Right cardiac atrium (tissue), 5 donors: ENCODE measurements at regions not wholly inside any gene's neighbourhood (a gene's known extent, or its start where the extent isn't known, plus 50 kb on each side); places are given as distances from the start of the nearest gene placed in this dataset.

ENCODE experiments used
- ATAC-seq, 2 donors: fragments of 200-7000 bp; cut with Tn5 transposase; one replicate each; pipeline versions ENCODE4 v1.8.0 to v1.9.1; 2020; ENCODE audit warnings: moderate library complexity in 2 of 2, mild to moderate bottlenecking in 1 of 2
- DNase-seq, 3 donors: peaks; one replicate each; pipeline ENCODE4 v3.0.0-alpha.2; 2020
- H3K27ac ChIP-seq: one replicate; pipeline ENCODE4 v1.5.1; 2013; ENCODE audit warnings: mild to moderate bottlenecking, low read length, control low read depth, moderate library complexity
- H3K27me3 ChIP-seq: one replicate; pipeline ENCODE4 v1.6.1; 2013; ENCODE audit not compliant: control insufficient read depth, insufficient read depth
- H3K4me1 ChIP-seq: one replicate; pipeline ENCODE4 v1.6.1; 2013; ENCODE audit warnings: low read length; ENCODE audit not compliant: control insufficient read depth, insufficient read depth
- H3K4me3 ChIP-seq: one replicate; pipeline ENCODE4 v1.5.1; 2013; ENCODE audit warnings: low read length, control low read depth
- H3K9me3 ChIP-seq: one replicate; pipeline ENCODE4 v1.6.1; 2013; ENCODE audit warnings: low read length; ENCODE audit not compliant: control insufficient read depth
- WGBS: extraction: QIAGEN DNeasy Blood & Tissue Kit; methylation state at CpG from one replicate; pipeline ENCODE4 v1.1.7; 2013; 5-methylcytosine and 5-hydroxymethylcytosine counted together
- intact Hi-C, 4 donors: fragments of 100-400 bp; cut with DNase I; formaldehyde crosslinking; loops; one replicate each; pipeline versions ENCODE4 v1.11.0 to v1.14.0; 2022 to 2023
- donor health status: healthy with polysubstance abuse.
- donor health status: DM: no; HTN: yes; CAD: no.
- donor health status: DM: no; HTN: no; CAD: no.
- donor health status: DM: no; HTN: yes; CAD: no; lungs with severe emphysema.
- donor health status: DM: yes; HTN: yes; CAD: no.

DNA sequence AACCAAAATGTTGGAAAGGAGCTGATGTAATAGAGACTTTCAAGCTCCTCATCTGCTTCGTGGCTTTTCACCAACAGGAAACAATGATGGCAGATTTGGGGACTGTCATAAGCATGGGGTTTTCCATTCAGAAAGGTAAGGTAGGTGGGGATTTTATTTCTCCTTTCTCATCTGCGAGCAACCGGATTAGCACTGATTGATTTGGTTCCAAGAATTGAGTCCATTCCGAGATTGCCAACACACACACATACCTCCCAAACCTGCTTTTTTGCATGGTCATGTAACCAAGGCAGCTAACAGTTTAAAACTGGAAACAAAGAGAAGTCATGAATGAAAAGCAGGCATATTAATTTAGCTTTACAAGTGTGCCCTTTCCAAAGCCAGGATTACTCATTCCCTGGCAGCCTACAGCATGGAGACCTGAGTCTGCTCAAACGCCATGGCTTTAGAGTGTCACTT, 63.0 kb upstream of the LNX1 start:
- Histone ChIP-seq H3K27ac (no peak overlapping the region), H3K4me3 (no peak overlapping the region), H3K27me3 (no peaks in the 10 kb centered on the region), H3K4me1 (peaks cover 6% of the 10 kb centered on the region), H3K9me3 (no peaks in the 10 kb centered on the region)
- intact Hi-C loops, result loop anchor here in 2 of 4 donors (10.0 kb wide), 1 partner anchor 160 kb away; no protein-coding TSS in a partner anchor
- DNase-seq, result peak in 1 of 3 donors; percentile 51
- WGBS, result 34% methylated on average over 5 of the region's 5 CpGs
- peak in 1 of 2 donors; percentile 56 for ATAC-seq

DNA sequence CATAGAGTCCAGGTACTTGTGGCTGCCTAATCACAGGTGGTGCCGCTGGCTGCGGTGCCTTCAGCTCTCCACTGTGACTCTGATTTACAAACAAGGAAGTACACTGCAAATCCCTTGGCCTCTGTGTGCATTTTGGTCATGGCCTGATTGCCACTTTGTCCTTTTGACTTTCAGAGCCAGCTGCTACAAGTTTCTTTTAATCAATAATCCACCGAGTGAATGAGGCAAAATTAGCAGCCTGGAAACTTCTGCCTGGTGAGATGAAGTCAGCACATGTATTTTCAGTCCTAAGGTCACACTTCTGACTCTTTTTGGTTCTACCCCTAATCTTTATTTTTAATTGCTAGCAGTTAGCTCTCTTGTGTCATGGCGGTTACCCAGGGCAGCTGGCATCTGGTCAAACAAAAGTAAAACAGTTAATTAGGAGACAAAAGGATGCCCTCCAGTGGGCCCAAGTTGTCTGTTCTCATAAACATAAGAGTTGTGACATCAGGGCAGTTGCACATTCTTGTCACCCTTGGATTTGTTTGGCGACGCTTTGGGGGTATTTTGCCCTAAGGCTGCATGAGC, 62.3 kb upstream of the LNX1 start:
- intact Hi-C loops, result loop anchor here in 2 of 4 donors (10.0 kb wide), 1 partner anchor 159 kb away; no protein-coding TSS in a partner anchor
- no peak overlapping the region for H3K4me3 ChIP-seq
- no peaks in the 10 kb centered on the region for H3K27me3 ChIP-seq
- ATAC-seq (no peak), DNase-seq (peak in 1 of 3 donors; percentile 37)
- H3K9me3 ChIP-seq, result no peaks in the 10 kb centered on the region
- H3K27ac ChIP-seq, result peak overlapping the region; percentile 36
- 71% methylated on average over 6 of the region's 6 CpGs for WGBS
- peaks cover 6% of the 10 kb centered on the region for H3K4me1 ChIP-seq

DNA sequence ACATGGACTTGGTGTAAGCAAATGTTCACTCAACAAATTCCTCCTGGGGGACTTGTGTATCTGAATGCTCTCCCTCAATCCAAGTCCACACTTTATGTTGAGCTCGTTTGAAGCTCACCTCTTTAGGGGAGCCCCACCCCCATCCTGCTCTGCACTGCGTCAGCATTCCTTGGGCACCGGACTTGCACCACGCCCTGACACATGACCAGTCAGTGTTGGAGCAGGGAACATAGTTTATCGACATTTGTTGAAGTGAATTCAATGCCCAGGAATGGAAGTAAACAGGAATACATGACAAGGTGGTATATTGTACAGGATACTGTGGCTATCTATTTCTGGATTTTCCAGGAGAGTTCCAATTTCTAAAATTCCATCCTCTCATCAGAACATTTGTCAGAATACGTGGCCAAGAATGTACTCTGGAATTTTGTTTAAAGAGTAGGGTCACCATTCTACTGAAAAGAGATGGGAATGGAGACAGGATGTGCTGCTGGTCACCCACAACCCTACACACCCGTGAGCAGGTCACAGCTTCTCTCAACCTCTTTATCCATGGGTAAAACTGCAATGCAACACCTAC, 60.0 kb upstream of the LNX1 start:
- Histone ChIP-seq H3K27ac (peak overlapping the region; percentile 9), H3K4me3 (peak overlapping the region; percentile 46), H3K27me3 (no peaks in the 10 kb centered on the region), H3K9me3 (no peaks in the 10 kb centered on the region), H3K4me1 (peaks cover 6% of the 10 kb centered on the region)
- WGBS, result 51% methylated on average over 7 of the region's 7 CpGs
- peak in 2 of 3 donors; percentile 59 to 70 for DNase-seq
- intact Hi-C loops, result loop anchor here in 2 of 4 donors (10.0 kb wide), 1 partner anchor 156 kb away; no protein-coding TSS in a partner anchor
- peak; percentile 42 to 63 for ATAC-seq

DNA sequence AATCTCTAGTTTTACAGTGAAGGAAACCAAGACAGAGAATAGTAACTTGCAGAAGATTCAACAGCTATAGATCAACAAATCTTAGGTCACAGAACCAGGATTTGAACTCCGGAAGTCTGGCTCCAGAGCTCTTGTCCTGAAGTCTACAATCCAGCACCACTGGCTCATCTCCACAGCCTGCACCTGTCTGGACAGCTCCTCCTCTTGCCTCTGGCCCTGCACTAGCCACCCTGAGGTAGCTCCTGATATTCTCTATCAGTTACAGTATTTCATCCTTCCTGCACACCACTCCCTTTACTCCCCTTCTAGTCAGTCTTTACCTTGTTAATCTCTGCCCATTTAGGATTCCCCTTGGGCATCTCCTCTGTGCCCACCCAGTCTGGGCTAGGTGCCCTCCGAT, 58.1 kb upstream of the LNX1 start:
- DNase-seq, result no peak
- intact Hi-C loops, result no loop called here
- Histone ChIP-seq H3K27ac (peak overlapping the region; percentile 2), H3K27me3 (no peaks in the 10 kb centered on the region), H3K4me3 (no peak overlapping the region), H3K9me3 (no peaks in the 10 kb centered on the region), H3K4me1 (peaks cover 7% of the 10 kb centered on the region)
- no peak for ATAC-seq
- 89% methylated on average over 2 of the region's 2 CpGs for WGBS

DNA sequence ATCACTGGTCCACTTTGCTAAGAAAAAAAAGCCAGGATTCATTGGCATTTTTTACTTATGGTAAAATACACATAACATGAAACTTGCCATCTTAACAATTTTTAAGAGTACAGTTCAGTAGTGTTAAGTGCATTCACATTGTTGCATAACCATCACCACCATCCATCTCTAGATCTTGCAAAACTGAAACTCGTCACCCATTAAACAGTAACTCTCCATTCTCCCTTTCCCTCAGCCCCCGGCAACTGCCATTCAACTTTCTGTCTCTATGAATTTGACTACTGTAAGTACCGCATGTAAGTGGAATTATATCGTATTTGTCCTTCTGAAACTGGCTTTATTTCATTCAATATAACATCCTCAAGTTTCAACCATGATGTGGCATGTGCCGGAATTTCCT, 56.3 kb upstream of the LNX1 start:
- DNase-seq (no peak), ATAC-seq (no peak)
- intact Hi-C loops, result no loop called here
- no peaks in the 10 kb centered on the region for H3K9me3 ChIP-seq
- H3K27ac ChIP-seq, result no peak overlapping the region
- H3K4me3 ChIP-seq, result no peak overlapping the region
- H3K4me1 ChIP-seq, result peaks cover 4% of the 10 kb centered on the region
- WGBS, result 90% methylated on average over 5 of the region's 5 CpGs
- H3K27me3 ChIP-seq, result no peaks in the 10 kb centered on the region

DNA sequence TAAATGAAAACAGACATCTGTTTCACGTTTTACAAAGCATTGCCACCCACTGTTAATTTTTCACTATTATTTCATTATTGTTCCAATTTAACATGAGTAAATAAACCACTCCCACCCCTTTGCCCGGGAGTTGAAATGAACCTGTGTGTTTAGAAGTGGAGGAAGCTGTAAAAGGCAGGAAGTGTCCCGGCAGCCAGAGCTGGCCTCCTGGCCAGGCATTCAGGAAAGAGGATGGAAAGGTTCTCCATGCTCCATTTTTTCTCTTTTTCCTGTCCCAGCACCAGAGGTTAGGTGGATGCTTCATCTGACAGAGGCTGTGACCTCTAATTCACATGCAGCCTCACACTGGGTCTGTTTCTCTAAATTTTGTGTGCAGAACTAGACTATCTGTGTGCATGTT, 55.5 kb upstream of the LNX1 start:
- 43% methylated on average over 3 of the region's 3 CpGs for WGBS
- intact Hi-C loops, result no loop called here
- H3K4me3 ChIP-seq, result no peak overlapping the region
- peak in 1 of 2 donors; percentile 36 for ATAC-seq
- H3K27ac ChIP-seq, result no peak overlapping the region
- H3K9me3 ChIP-seq, result no peaks in the 10 kb centered on the region
- H3K4me1 ChIP-seq, result peaks cover 4% of the 10 kb centered on the region
- DNase-seq, result peak in 1 of 3 donors; percentile 50
- H3K27me3 ChIP-seq, result no peaks in the 10 kb centered on the region

DNA sequence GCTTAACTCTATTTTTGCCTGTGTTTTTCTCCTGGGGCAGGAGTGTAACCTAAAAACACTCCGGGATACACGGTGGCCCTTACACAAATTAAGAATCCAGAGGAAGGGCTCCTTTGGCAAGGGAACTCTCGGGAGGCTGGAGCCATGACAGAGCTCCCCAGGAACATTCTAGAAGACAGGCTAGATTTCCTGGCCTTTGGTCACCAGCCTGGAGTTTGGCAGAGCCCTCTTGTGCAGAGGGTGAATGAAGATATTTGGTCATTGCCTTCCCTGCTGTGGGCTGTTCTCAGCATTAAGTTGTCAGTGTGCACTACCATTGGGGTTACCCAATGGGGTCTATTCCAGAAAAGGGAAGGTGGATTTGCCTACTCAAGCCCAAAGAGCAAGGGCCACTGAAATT, 53.8 kb upstream of the LNX1 start:
- Histone ChIP-seq H3K9me3 (no peaks in the 10 kb centered on the region), H3K27ac (no peak overlapping the region), H3K4me3 (no peak overlapping the region), H3K4me1 (peaks cover 4% of the 10 kb centered on the region), H3K27me3 (no peaks in the 10 kb centered on the region)
- intact Hi-C loops, result no loop called here
- DNase-seq, result no peak
- no peak for ATAC-seq
- 75% methylated on average over 3 of the region's 3 CpGs for WGBS

DNA sequence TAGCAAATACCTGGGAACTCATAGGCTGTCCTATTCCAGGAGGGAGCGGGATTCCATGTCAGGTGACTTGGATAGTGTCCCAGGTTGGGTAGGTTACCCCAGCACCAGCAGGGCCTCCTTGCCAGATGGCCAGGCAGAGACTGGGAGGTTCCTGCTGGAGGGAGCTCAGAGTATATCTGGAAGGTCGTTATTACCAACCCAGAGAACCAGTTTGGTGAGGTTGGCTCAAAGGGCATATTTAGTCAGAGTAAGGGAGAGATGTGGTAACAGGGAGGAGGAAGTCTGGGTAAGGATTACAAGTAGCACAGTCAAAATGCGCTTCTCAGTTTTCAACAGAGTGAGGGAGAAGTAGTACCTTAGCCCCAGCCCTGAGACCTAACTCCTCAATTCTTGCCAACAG, 53.3 kb upstream of the LNX1 start:
- ATAC-seq (peak; percentile 32 to 57), DNase-seq (no peak)
- peaks cover 4% of the 10 kb centered on the region for H3K4me1 ChIP-seq
- no peaks in the 10 kb centered on the region for H3K9me3 ChIP-seq
- intact Hi-C loops, result no loop called here
- no peaks in the 10 kb centered on the region for H3K27me3 ChIP-seq
- no peak overlapping the region for H3K4me3 ChIP-seq
- no peak overlapping the region for H3K27ac ChIP-seq
- 71% methylated on average over 3 of the region's 3 CpGs for WGBS
